ENCODE measurements at regions not wholly inside any gene's neighbourhood (a gene's known extent, or its start where the extent isn't known, plus 50 kb on each side); places are given as distances from the start of the nearest gene placed in this dataset.

GRCh38 chr4:152220201-152220666 is 315.7 kb downstream of the FBXW7 start:
- TF ChIP-seq CTCF (IDR thresholded peaks at IDR 0.05) (no peak), ZFX (IDR thresholded peaks at IDR 0.05; ENCODE audit: borderline replicate concordance) (no peak)

All from 22Rv1 (cell line).